ENCODE measurements at regions not wholly inside any gene's neighbourhood (a gene's known extent, or its start where the extent isn't known, plus 50 kb on each side); places are given as distances from the start of the nearest gene placed in this dataset.

GRCh38 chr9:129363216-129363873 lies 185.3 kb upstream of the IER5L start:
- POLR2A ChIA-PET: no interaction called here
- DNase-seq (no peak), ATAC-seq (no peak)
- H3K27ac Mint-ChIP-seq: peak overlapping the region in 1 of 10 donors; percentile 25
- no peaks in the 10 kb centered on the region for H3K9me3 Mint-ChIP-seq
- H3K4me1 Mint-ChIP-seq: peaks cover 0 to 2% (median 0%) of the 10 kb centered on the region in 4 donors
- H3K27me3 Mint-ChIP-seq: no peaks in the 10 kb centered on the region
- H3K4me3 Mint-ChIP-seq: no peak overlapping the region
- H3K36me3 Mint-ChIP-seq: no peaks in the 10 kb centered on the region

GRCh38 chr9:129362287-129363000 lies 184.4 kb upstream of the IER5L start:
- Mint-ChIP-seq H3K36me3 (no peaks in the 10 kb centered on the region), H3K27ac (peak overlapping the region in 2 of 10 donors; percentile 44 to 57), H3K27me3 (no peaks in the 10 kb centered on the region), H3K4me1 (peaks cover 0 to 2% (median 0%) of the 10 kb centered on the region in 4 donors), H3K4me3 (no peak overlapping the region), H3K9me3 (no peaks in the 10 kb centered on the region)
- DNase-seq (no peak), ATAC-seq (no peak)
- POLR2A ChIA-PET: no interaction called here

DNA sequence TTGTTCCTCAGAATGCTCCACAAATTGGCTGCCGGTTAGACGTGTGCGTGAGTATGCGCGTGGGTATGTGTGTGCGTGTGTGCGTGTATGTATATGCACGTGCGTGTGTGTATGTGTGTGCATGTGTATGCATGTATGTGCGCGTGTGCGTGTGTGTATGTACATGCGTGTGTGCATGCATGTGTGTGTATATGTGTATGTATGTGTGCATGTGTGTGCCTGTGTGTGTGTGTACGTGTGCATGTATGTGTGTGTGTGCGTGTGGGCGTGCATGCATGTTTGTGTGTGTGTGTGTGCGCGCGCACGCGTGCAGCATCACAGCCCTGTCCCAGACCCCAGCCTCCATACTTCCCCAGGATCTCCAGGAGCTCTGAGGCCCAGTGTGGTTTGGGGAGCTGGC lies 183.1 kb upstream of the IER5L start:
- no peak for ATAC-seq
- POLR2A ChIA-PET: interaction anchor here (0.5 to 0.8 kb wide), 3 partner anchors 10 to 141 kb away, joined by 3 read pairs; no protein-coding TSS in a partner anchor
- Mint-ChIP-seq H3K36me3 (no peaks in the 10 kb centered on the region), H3K27me3 (no peaks in the 10 kb centered on the region), H3K27ac (peak overlapping the region in 2 of 10 donors; percentile 14 to 48), H3K9me3 (no peaks in the 10 kb centered on the region), H3K4me3 (no peak overlapping the region), H3K4me1 (peaks cover 0 to 2% (median 0%) of the 10 kb centered on the region in 4 donors)
- DNase-seq: no peak

DNA sequence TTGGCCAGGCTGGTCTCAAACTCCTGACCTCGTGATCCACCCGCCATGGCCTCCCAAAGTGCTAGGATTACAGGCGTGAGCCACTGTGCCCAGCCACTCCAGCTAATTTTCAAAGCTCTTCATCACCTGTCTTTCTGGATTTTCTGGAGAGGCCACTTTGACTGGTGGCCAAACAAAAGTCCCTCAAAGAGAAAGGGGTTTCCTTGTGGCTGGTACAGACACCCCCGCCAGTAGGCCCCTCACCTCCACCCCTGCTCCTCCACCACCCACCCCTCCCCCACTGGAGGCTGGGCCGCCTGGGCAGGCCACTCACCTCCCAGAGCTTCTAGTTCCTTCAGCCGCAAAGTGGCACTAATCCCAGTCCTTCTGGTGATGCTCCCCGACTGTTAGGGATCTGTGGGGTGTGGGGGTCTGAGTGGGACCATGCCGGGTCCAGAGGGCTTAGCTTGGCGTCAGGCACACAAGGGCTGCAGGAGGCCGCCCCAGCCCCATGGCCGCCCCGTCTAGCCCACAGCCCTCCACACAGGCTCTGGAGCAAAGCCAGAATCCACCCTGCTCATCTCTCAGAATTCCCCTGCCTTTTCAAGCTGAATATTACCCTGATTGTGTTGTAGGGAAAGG lies 182.0 kb upstream of the IER5L start:
- Mint-ChIP-seq H3K4me3 (no peak overlapping the region), H3K4me1 (peaks cover 0 to 2% (median 0%) of the 10 kb centered on the region in 4 donors), H3K9me3 (peaks cover 0 to 9% (median 3%) of the 10 kb centered on the region in 9 donors), H3K27me3 (no peaks in the 10 kb centered on the region), H3K36me3 (no peaks in the 10 kb centered on the region), H3K27ac (peak overlapping the region in 1 of 10 donors; percentile 34)
- POLR2A ChIA-PET: interaction anchor here (0.8 to 1.0 kb wide), 2 partner anchors 9 to 13 kb away, joined by 3 read pairs; no protein-coding TSS in a partner anchor
- DNase-seq (no peak), ATAC-seq (no peak)

- Mint-ChIP-seq H3K9me3 (peaks cover 0 to 9% (median 3%) of the 10 kb centered on the region in 9 donors), H3K27me3 (no peaks in the 10 kb centered on the region), H3K36me3 (no peaks in the 10 kb centered on the region), H3K27ac (peak overlapping the region in 2 of 10 donors; percentile 32 to 50), H3K4me3 (no peak overlapping the region), H3K4me1 (peaks cover 0 to 2% (median 0%) of the 10 kb centered on the region in 4 donors)
- DNase-seq (no peak), ATAC-seq (no peak)
- POLR2A ChIA-PET: interaction anchor here (1.0 to 1.1 kb wide), 2 partner anchors 13 to 24 kb away, joined by 3 read pairs; no protein-coding TSS in a partner anchor
Measured at GRCh38 chr9:129359162-129359811, 181.2 kb upstream of the IER5L start.

GRCh38 chr9:129358621-129359154 lies 180.6 kb upstream of the IER5L start:
- DNase-seq (no peak), ATAC-seq (no peak)
- H3K27ac Mint-ChIP-seq: peak overlapping the region in 1 of 10 donors; percentile 50
- H3K9me3 Mint-ChIP-seq: peaks cover 0 to 9% (median 3%) of the 10 kb centered on the region in 9 donors
- POLR2A ChIA-PET: interaction anchor here (1.0 to 1.1 kb wide), 2 partner anchors 12 to 25 kb away, joined by 3 read pairs; no protein-coding TSS in a partner anchor
- H3K4me3 Mint-ChIP-seq: peak overlapping the region in 1 of 10 donors; percentile 75
- peaks cover 0 to 2% (median 0%) of the 10 kb centered on the region in 4 donors for H3K4me1 Mint-ChIP-seq
- H3K27me3 Mint-ChIP-seq: no peaks in the 10 kb centered on the region
- H3K36me3 Mint-ChIP-seq: no peaks in the 10 kb centered on the region

DNA sequence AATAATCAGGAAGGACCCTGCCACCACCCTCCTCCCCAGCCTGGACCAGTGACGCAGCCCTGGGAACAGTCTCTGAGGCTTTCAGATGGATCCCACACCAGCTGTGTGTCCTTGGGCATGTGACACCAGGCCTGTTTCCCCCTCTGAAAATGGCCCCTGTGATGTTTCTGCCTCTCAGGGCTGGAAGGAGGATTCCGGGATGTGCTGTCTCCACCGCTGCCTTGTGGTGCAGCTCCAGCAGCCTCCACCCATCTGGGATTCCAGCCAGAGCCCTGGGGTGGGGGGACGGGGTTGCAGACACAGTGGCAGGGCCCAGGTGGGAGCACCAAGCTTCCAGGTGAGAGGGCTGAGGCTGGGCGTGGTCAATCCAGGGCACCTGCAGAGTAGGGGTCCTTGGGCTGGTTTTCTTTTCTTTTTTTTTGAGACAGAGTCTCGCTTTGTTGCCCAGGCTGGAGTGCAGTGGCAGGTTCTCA lies 179.7 kb upstream of the IER5L start:
- POLR2A ChIA-PET: no interaction called here
- Mint-ChIP-seq H3K4me3 (no peak overlapping the region), H3K9me3 (peaks cover 0 to 9% (median 3%) of the 10 kb centered on the region in 9 donors), H3K36me3 (no peaks in the 10 kb centered on the region), H3K27me3 (no peaks in the 10 kb centered on the region), H3K4me1 (peaks cover 0 to 4% (median 0%) of the 10 kb centered on the region in 4 donors), H3K27ac (no peak overlapping the region)
- ATAC-seq: no peak
- DNase-seq: no peak

- peaks cover 0 to 9% (median 3%) of the 10 kb centered on the region in 9 donors for H3K9me3 Mint-ChIP-seq
- no peaks in the 10 kb centered on the region for H3K36me3 Mint-ChIP-seq
- no peaks in the 10 kb centered on the region for H3K27me3 Mint-ChIP-seq
- no peak overlapping the region for H3K4me3 Mint-ChIP-seq
- H3K4me1 Mint-ChIP-seq: peaks cover 0 to 2% (median under 1%) of the 10 kb centered on the region in 4 donors
- peak overlapping the region in 1 of 10 donors; percentile 31 for H3K27ac Mint-ChIP-seq
- POLR2A ChIA-PET: interaction anchor here (0.7 kb wide), 1 partner anchor 21 kb away, joined by 4 read pairs; no protein-coding TSS in a partner anchor
- DNase-seq (no peak), ATAC-seq (no peak)
Measured at GRCh38 chr9:129356871-129357772, 179.1 kb upstream of the IER5L start.

DNA sequence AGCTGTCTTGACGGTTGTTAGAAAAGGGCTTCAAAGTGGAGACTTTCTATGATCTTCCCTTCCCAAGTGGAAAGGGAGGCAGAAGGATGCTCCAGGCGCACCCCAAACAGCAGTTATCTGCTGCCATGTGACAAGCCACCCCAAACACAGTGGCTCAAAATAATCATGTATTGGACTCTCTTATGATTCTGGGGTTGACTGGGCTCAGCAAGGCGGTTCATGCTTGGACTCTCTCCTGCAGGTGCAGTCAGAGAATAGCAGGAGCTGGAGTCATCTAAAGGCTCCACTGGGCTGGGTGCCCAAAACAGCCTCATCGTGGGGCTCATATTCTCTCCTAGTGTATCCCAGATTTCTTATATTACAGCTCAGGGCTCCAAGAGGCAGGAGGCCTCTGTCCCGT lies 177.6 kb upstream of the IER5L start:
- no peaks in the 10 kb centered on the region for H3K27me3 Mint-ChIP-seq
- H3K4me1 Mint-ChIP-seq: peaks cover 3 to 7% (median 4%) of the 10 kb centered on the region in 4 donors
- H3K4me3 Mint-ChIP-seq: no peak overlapping the region
- H3K36me3 Mint-ChIP-seq: no peaks in the 10 kb centered on the region
- ATAC-seq (no peak), DNase-seq (no peak)
- peaks cover 0 to 9% (median 3%) of the 10 kb centered on the region in 9 donors for H3K9me3 Mint-ChIP-seq
- peak overlapping the region in 2 of 10 donors; percentile 24 to 31 for H3K27ac Mint-ChIP-seq
- POLR2A ChIA-PET: no interaction called here

GRCh38 chr9:129354498-129354897 lies 176.4 kb upstream of the IER5L start:
- Mint-ChIP-seq H3K4me1 (peaks cover 3 to 7% (median 4%) of the 10 kb centered on the region in 4 donors), H3K27me3 (no peaks in the 10 kb centered on the region), H3K36me3 (no peaks in the 10 kb centered on the region), H3K4me3 (no peak overlapping the region), H3K9me3 (peaks cover 0 to 9% (median 3%) of the 10 kb centered on the region in 9 donors), H3K27ac (no peak overlapping the region)
- ATAC-seq: no peak
- POLR2A ChIA-PET: interaction anchor here (0.6 kb wide), 1 partner anchor 110 kb away, joined by 3 read pairs; no protein-coding TSS in a partner anchor
- DNase-seq: no peak

- no peaks in the 10 kb centered on the region for H3K27me3 Mint-ChIP-seq
- peaks cover 0 to 9% (median 3%) of the 10 kb centered on the region in 9 donors for H3K9me3 Mint-ChIP-seq
- no peaks in the 10 kb centered on the region for H3K36me3 Mint-ChIP-seq
- H3K27ac Mint-ChIP-seq: peak overlapping the region in 3 of 10 donors; percentile 49 to 67 (median 63)
- H3K4me1 Mint-ChIP-seq: peaks cover 3 to 7% (median 4%) of the 10 kb centered on the region in 4 donors
- POLR2A ChIA-PET: interaction anchor here (0.6 to 1.6 kb wide), 2 partner anchors 28 to 33 kb away, joined by 4 to 7 read pairs; no protein-coding TSS in a partner anchor
- DNase-seq (no peak), ATAC-seq (no peak)
- peak overlapping the region in 3 of 10 donors; percentile 28 to 72 (median 68) for H3K4me3 Mint-ChIP-seq
Measured at GRCh38 chr9:129353697-129354336, 175.8 kb upstream of the IER5L start.
